GM23248 (cell line): ENCODE measurements at regions not wholly inside any gene's neighbourhood (a gene's known extent, or its start where the extent isn't known, plus 50 kb on each side); places are given as distances from the start of the nearest gene placed in this dataset.
"Not testable (repeated sequence)": the region's sequence is repeated elsewhere in the genome, so short reads cannot be mapped to it uniquely, and the experiment has no call there.

Experiments
- DNase-seq: peaks from one replicate; pipeline ENCODE4 v3.0.0-alpha.2; 2015
- H2AFZ ChIP-seq: fragments of 200-600 bp; sonication (generic); 2 replicates; pipeline ENCODE4 v1.6.1; 2016; ENCODE audit warnings: antibody characterized with exemption
- H3F3A ChIP-seq: fragments of 200-600 bp; sonication (generic); 2 replicates; pipeline ENCODE4 v1.6.1; 2016; ENCODE audit warnings: mild to moderate bottlenecking, antibody characterized with exemption, mixed run types; ENCODE audit not compliant: insufficient read depth
- H3K27ac ChIP-seq: fragments of 200-600 bp; sonication (generic); 2 replicates; pipeline ENCODE4 v1.5.1; 2016; ENCODE audit warnings: mild to moderate bottlenecking
- H3K27me3 ChIP-seq: fragments of 200-600 bp; sonication (generic); replicated peaks from 2 replicates; pipeline ENCODE4 v1.6.1; 2016; ENCODE audit warnings: mild to moderate bottlenecking; ENCODE audit not compliant: insufficient read depth
- H3K36me3 ChIP-seq: fragments of 200-600 bp; sonication (generic); 2 replicates; pipeline ENCODE4 v1.6.1; 2016; ENCODE audit warnings: low read depth, mild to moderate bottlenecking
- H3K4me1 ChIP-seq: fragments of 200-600 bp; sonication (generic); 2 replicates; pipeline ENCODE4 v1.6.1; 2016; ENCODE audit warnings: mild to moderate bottlenecking; ENCODE audit not compliant: insufficient read depth
- H3K4me2 ChIP-seq: fragments of 200-600 bp; sonication (generic); one replicate; pipeline ENCODE4 v1.6.1; 2016; ENCODE audit warnings: mild to moderate bottlenecking; ENCODE audit not compliant: unreplicated experiment
- H3K4me3 ChIP-seq: fragments of 200-600 bp; sonication (generic); 2 replicates; pipeline ENCODE4 v1.5.1; 2016; ENCODE audit warnings: mild to moderate bottlenecking
- H3K79me2 ChIP-seq: fragments of 200-600 bp; sonication (generic); 2 replicates; pipeline ENCODE4 v1.6.1; 2016; ENCODE audit warnings: mild to moderate bottlenecking; ENCODE audit not compliant: insufficient read depth
- H3K9ac ChIP-seq: fragments of 200-600 bp; sonication (generic); 2 replicates; pipeline ENCODE4 v1.6.1; 2016; ENCODE audit warnings: mild to moderate bottlenecking
- H3K9me2 ChIP-seq: fragments of 200-600 bp; sonication (generic); 2 replicates; pipeline ENCODE4 v1.6.1; 2016; ENCODE audit warnings: mixed run types, mild to moderate bottlenecking, moderate library complexity; ENCODE audit not compliant: insufficient read depth
- H3K9me3 ChIP-seq: fragments of 200-600 bp; sonication (generic); one replicate; pipeline ENCODE4 v1.6.1; 2017; ENCODE audit warnings: low read depth
- H4K20me1 ChIP-seq: fragments of 200-600 bp; sonication (generic); 2 replicates; pipeline ENCODE4 v1.6.0; 2016; ENCODE audit not compliant: insufficient read depth
- EZH2 ChIP-seq: fragments of 200-600 bp; sonication (generic); IDR thresholded peaks from 2 replicates; pipeline ENCODE4 v1.6.1; 2018; ENCODE audit warnings: antibody characterized with exemption, mild to moderate bottlenecking; ENCODE audit not compliant: insufficient read depth, poor library complexity, severe bottlenecking
- EZH2phosphoT487 ChIP-seq: fragments of 200-600 bp; sonication (generic); IDR thresholded peaks from 2 replicates; pipeline ENCODE4 v1.6.1; 2018; ENCODE audit warnings: antibody characterized with exemption, moderate library complexity, mild to moderate bottlenecking, low read depth; ENCODE audit not compliant: insufficient read depth
- WGBS, 2 experiments: methylation state at CpG; one replicate each; pipeline ENCODE4 v1.1.6; 2015 to 2017; ENCODE audit warnings: low lambda C conversion rate in 2 of 2, low coverage in 1 of 2; ENCODE audit errors: missing lambda C conversion rate in 2 of 2; 5-methylcytosine and 5-hydroxymethylcytosine counted together
- in situ Hi-C: fragments of 300-500 bp; cut with MboI; formaldehyde crosslinking; loops from 2 replicates; pipeline ENCODE4 v1.15.0; 2020

DNA sequence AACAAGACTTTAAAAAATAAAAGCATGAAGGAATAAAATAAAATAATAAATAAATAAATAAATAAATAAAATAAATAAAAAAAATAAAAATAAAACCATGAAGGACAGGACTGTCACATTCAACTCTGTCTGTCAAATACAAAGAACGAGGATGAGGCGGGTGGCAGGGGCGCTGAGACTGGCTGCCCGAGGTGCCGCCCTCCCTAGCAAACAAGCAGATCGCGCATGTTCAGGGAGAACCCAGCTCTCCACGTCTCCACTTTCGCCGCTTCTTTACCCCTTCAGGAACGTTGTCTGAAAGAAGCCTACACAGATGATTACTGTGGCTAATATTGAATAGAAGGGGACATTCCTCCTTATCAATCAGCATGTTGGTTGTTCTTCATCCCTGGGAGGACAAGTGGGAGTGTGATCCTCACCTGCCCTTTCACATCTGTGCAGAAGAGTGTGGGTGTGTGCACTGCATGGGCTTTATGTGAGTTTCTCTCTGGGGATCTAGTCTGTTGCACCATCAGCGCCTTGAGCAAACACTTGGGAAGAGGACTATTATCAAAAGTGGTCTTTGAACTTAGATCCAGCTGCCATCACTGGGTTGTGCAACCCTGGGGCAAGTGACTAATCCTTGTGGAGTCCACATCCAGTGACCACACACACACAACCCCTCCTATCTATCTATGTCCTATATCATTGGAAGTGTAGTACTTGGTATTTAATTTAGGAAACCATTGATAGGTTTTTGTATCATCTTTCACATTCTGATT, 399.2 kb downstream of the IRX2 start:
- Histone ChIP-seq H3K79me2 (no peaks in the 10 kb centered on the region), H3K9me2 (no peaks in the 10 kb centered on the region), H4K20me1 (no peaks in the 10 kb centered on the region), H3K4me1 (no peaks in the 10 kb centered on the region), H3K27ac (no peak overlapping the region), H2AFZ (no peak overlapping the region), H3K9ac (no peak overlapping the region), H3K4me2 (no peak overlapping the region), H3K4me3 (no peak overlapping the region), H3K36me3 (no peaks in the 10 kb centered on the region), H3K27me3 (no peaks in the 10 kb centered on the region), H3K9me3 (no peaks in the 10 kb centered on the region), H3F3A (no peaks in the 10 kb centered on the region)
- in situ Hi-C loops, result no loop called here
- WGBS, 2 experiments, result 56 to 58% methylated on average over 12 of the region's 12 CpGs
- no peak for DNase-seq
- no peak for TF ChIP-seq EZH2
- TF ChIP-seq EZH2phosphoT487, result no peak

- H3K79me2 ChIP-seq, H2AFZ ChIP-seq, H3F3A ChIP-seq, H3K27me3 ChIP-seq, H3K4me2 ChIP-seq, DNase-seq, H3K9me2 ChIP-seq, H3K27ac ChIP-seq, H4K20me1 ChIP-seq, H3K36me3 ChIP-seq, in situ Hi-C loops, H3K9ac ChIP-seq, H3K4me1 ChIP-seq, H3K9me3 ChIP-seq, H3K4me3 ChIP-seq: not testable (repeated sequence)
- WGBS, 2 experiments, result 25 to 44% methylated on average over 1 of the region's 1 CpG
Measured at GRCh38 chr5:2349768-2350167, 401.7 kb downstream of the IRX2 start.

- no peak for DNase-seq
- WGBS, 2 experiments, result 25 to 28% methylated on average over 20 of the region's 20 CpGs
- no peaks in the 10 kb centered on the region for H3F3A ChIP-seq
- TF ChIP-seq EZH2, result no peak
- H2AFZ ChIP-seq, result no peak overlapping the region
- no peak overlapping the region for H3K4me3 ChIP-seq
- H3K79me2 ChIP-seq, result no peaks in the 10 kb centered on the region
- H3K9me2 ChIP-seq, result no peaks in the 10 kb centered on the region
- H3K9ac ChIP-seq, result no peak overlapping the region
- no peak overlapping the region for H3K27ac ChIP-seq
- no peaks in the 10 kb centered on the region for H4K20me1 ChIP-seq
- in situ Hi-C loops, result no loop called here
- H3K9me3 ChIP-seq, result no peaks in the 10 kb centered on the region
- no peaks in the 10 kb centered on the region for H3K36me3 ChIP-seq
- H3K4me2 ChIP-seq, result no peak overlapping the region
- H3K4me1 ChIP-seq, result no peaks in the 10 kb centered on the region
- no peaks in the 10 kb centered on the region for H3K27me3 ChIP-seq
Measured at GRCh38 chr5:2338686-2339085, 412.8 kb downstream of the IRX2 start.

DNA sequence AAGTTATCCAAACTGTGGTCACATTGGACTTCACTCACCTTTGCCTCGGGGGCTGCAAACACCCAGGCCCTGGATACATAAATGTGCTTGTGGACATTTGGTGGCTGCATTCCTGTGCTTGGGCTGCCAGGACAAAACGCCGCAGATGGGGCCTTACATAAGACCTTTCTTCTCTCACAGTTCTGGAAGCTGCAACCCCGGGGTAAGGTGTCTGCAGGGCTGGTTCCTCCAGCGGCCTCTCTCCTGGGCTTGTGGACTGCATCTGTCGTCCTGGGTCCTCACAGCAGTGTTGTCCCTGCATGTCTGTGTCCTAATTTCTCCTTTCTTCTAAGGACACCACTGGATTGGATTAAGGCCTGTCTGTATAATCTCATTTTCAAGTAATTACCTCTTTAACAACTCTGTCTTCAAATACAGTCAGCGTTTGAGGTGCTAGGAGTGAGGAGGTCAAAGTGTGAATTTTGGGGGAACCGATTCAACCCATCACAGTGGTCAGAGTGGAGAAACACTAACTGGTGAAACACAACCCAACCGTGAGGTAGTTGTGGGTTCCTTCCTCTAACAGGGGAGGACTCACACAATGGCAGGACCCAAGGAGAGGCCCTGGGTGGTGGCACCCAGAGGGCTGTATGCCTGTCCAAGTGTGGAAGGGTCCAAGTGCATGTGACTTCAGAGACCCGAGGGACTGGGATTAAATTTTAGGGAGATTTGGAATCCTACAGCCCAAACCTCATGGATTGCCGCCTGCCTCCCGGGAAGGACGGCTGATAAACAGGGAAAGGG, 415.6 kb downstream of the IRX2 start:
- H2AFZ ChIP-seq, result no peak overlapping the region
- DNase-seq, result no peak
- H3K79me2 ChIP-seq, result no peaks in the 10 kb centered on the region
- no peaks in the 10 kb centered on the region for H3K27me3 ChIP-seq
- H3K4me1 ChIP-seq, result no peaks in the 10 kb centered on the region
- no peak overlapping the region for H3K4me3 ChIP-seq
- no peaks in the 10 kb centered on the region for H3F3A ChIP-seq
- no peaks in the 10 kb centered on the region for H3K36me3 ChIP-seq
- H3K9me3 ChIP-seq, result no peaks in the 10 kb centered on the region
- TF ChIP-seq EZH2 (no peak), EZH2phosphoT487 (no peak)
- WGBS, 2 experiments, result 44 to 45% methylated on average over 13 of the region's 13 CpGs
- in situ Hi-C loops, result no loop called here
- no peaks in the 10 kb centered on the region for H3K9me2 ChIP-seq
- H3K9ac ChIP-seq, result no peak overlapping the region
- H4K20me1 ChIP-seq, result no peaks in the 10 kb centered on the region
- H3K27ac ChIP-seq, result no peak overlapping the region
- H3K4me2 ChIP-seq, result no peak overlapping the region
